HEK293 (cell line): ENCODE measurements at regions not wholly inside any gene's neighbourhood (a gene's known extent, or its start where the extent isn't known, plus 50 kb on each side); places are given as distances from the start of the nearest gene placed in this dataset.

Experiments
- CTCF ChIA-PET: fragments of 350-600 bp; formaldehyde crosslinking; extraction: SDS; loops from one replicate; lab custom pipeline; 2021; ENCODE audit warnings: antibody characterized with exemption; lab: Yijun Ruan, JAX
- POLR2A ChIA-PET: fragments of 300-600 bp; formaldehyde crosslinking; extraction: SDS; loops from one replicate; lab custom pipeline; 2020; ENCODE audit warnings: antibody characterized with exemption, inconsistent platforms; lab: Yijun Ruan, JAX
- H3K27ac ChIP-seq: fragments of 200-500 bp; sonication (Bioruptor generic); 2 replicates; pipeline ENCODE4 v1.5.1; 2014; ENCODE audit warnings: low read depth, low read length, control low read depth, inconsistent platforms; ENCODE audit errors: extremely low read depth
- H3K36me3 ChIP-seq, 2 experiments: fragments of 200-500 bp in 1 of 2; sonication (Bioruptor generic) in 1 of 2; 1 replicate in 1 of 2; 2 replicates in 1 of 2; pipeline ENCODE4 v1.5.1; 2014 to 2017; ENCODE audit warnings: inconsistent platforms in 2 of 2, low read length in 2 of 2; ENCODE audit not compliant: control insufficient read depth in 2 of 2, insufficient read depth in 1 of 2
- H3K4me1 ChIP-seq: fragments of 200-500 bp; sonication (Bioruptor generic); 2 replicates; pipeline ENCODE4 v1.5.1; 2014; ENCODE audit warnings: mild to moderate bottlenecking, low read length, inconsistent platforms; ENCODE audit not compliant: control insufficient read depth, insufficient read depth
- H3K4me3 ChIP-seq: 2 replicates; pipeline ENCODE4 v1.5.1; 2011; ENCODE audit warnings: low read depth, mild to moderate bottlenecking, control low read depth, low read length, moderate library complexity
- H3K9me3 ChIP-seq: fragments of 200-500 bp; sonication (Bioruptor generic); 2 replicates; pipeline ENCODE4 v1.5.1; 2014; ENCODE audit warnings: low read depth, low read length, inconsistent platforms; ENCODE audit not compliant: control insufficient read depth, insufficient read depth
- GLI4 ChIP-seq: fragments of 450-650 bp; formaldehyde crosslinking; IDR thresholded peaks from 2 replicates; pipeline ENCODE4 v1.5.1; 2016; ENCODE audit warnings: missing biosample characterization, missing genetic modification characterization
- GLIS1 ChIP-seq: fragments of 450-650 bp; formaldehyde crosslinking; IDR thresholded peaks from 2 replicates; pipeline ENCODE4 v1.5.1; 2016; ENCODE audit warnings: missing biosample characterization, missing genetic modification characterization
- GLIS2 ChIP-seq: fragments of 450-650 bp; formaldehyde crosslinking; IDR thresholded peaks from 2 replicates; pipeline ENCODE4 v1.5.1; 2016; ENCODE audit warnings: missing biosample characterization, missing genetic modification characterization
- SP7 ChIP-seq: fragments of 450-650 bp; formaldehyde crosslinking; IDR thresholded peaks from 2 replicates; pipeline ENCODE4 v1.5.1; 2016; ENCODE audit warnings: missing biosample characterization, missing genetic modification characterization
- ZBTB21 ChIP-seq: fragments of 450-650 bp; formaldehyde crosslinking; IDR thresholded peaks from 2 replicates; pipeline ENCODE4 v1.5.1; 2017; ENCODE audit warnings: missing biosample characterization, missing genetic modification characterization
- ZNF157 ChIP-seq: fragments of 450-650 bp; formaldehyde crosslinking; IDR thresholded peaks from 2 replicates; pipeline ENCODE4 v1.5.1; 2016; ENCODE audit warnings: missing biosample characterization, missing genetic modification characterization
- ZNF239 ChIP-seq: fragments of 450-650 bp; formaldehyde crosslinking; IDR thresholded peaks from 2 replicates; pipeline ENCODE4 v1.5.1; 2016; ENCODE audit warnings: missing biosample characterization, missing genetic modification characterization
- ZNF571 ChIP-seq: fragments of 450-650 bp; formaldehyde crosslinking; IDR thresholded peaks from 2 replicates; pipeline ENCODE4 v1.5.0; 2017; ENCODE audit warnings: missing biosample characterization, missing genetic modification characterization
- ZNF701 ChIP-seq: fragments of 450-650 bp; formaldehyde crosslinking; IDR thresholded peaks from 2 replicates; pipeline ENCODE4 v1.5.1; 2016; ENCODE audit warnings: missing biosample characterization, missing genetic modification characterization
- ZSCAN23 ChIP-seq: fragments of 450-650 bp; formaldehyde crosslinking; IDR thresholded peaks from 2 replicates; pipeline ENCODE4 v1.5.1; 2016; ENCODE audit warnings: missing biosample characterization, missing genetic modification characterization
- TF ChIP-seq, protein P1 (sequence below): fragments of 450-650 bp; formaldehyde crosslinking; IDR thresholded peaks from 2 replicates; pipeline ENCODE4 v1.5.1; 2016; ENCODE audit warnings: missing biosample characterization, missing genetic modification characterization
- TF ChIP-seq, protein P2 (sequence below): fragments of 450-650 bp; formaldehyde crosslinking; IDR thresholded peaks from 2 replicates; pipeline ENCODE4 v1.5.0; 2017; ENCODE audit warnings: missing biosample characterization, missing genetic modification characterization, borderline replicate concordance
- TF ChIP-seq, protein P3 (sequence below): fragments of 450-650 bp; formaldehyde crosslinking; IDR thresholded peaks from 2 replicates; pipeline ENCODE4 v1.5.1; 2016; ENCODE audit warnings: missing biosample characterization, missing genetic modification characterization
- TF ChIP-seq, protein P4 (sequence below): fragments of 450-650 bp; formaldehyde crosslinking; IDR thresholded peaks from 2 replicates; pipeline ENCODE4 v1.5.1; 2016; ENCODE audit warnings: missing biosample characterization, missing genetic modification characterization
- TF ChIP-seq, protein P5 (sequence below): fragments of 450-650 bp; formaldehyde crosslinking; IDR thresholded peaks from 2 replicates; pipeline ENCODE4 v1.5.1; 2016; ENCODE audit warnings: missing biosample characterization, missing genetic modification characterization
- TF ChIP-seq, protein P6 (sequence below): fragments of 450-650 bp; formaldehyde crosslinking; IDR thresholded peaks from 2 replicates; pipeline ENCODE4 v1.5.1; 2016; ENCODE audit warnings: missing biosample characterization, missing genetic modification characterization

DNA sequence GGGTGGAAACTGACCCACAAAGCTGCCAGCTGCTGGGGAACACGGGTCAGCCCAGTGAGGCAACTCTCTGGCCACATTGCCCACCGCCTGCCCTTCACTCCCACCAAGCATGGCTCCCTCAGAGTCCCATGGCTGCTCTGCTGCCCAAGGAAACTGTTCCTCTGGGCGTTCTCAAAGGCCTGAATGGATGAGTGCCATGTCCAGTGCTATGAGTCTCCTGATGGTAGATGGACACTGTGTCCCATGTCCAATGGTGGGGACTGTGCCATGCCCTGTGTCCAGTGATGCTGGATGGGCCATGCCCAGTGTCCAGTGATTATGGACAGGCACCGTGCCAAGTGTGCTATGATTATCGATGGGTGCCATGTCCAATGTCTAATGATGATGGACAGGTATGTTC is 88.8 kb downstream of the ANKRD10 start:
- H3K4me1 ChIP-seq, result no peaks in the 10 kb centered on the region
- POLR2A ChIA-PET, result no interaction called here
- H3K4me3 ChIP-seq, result no peak overlapping the region
- TF ChIP-seq, protein P1, sequence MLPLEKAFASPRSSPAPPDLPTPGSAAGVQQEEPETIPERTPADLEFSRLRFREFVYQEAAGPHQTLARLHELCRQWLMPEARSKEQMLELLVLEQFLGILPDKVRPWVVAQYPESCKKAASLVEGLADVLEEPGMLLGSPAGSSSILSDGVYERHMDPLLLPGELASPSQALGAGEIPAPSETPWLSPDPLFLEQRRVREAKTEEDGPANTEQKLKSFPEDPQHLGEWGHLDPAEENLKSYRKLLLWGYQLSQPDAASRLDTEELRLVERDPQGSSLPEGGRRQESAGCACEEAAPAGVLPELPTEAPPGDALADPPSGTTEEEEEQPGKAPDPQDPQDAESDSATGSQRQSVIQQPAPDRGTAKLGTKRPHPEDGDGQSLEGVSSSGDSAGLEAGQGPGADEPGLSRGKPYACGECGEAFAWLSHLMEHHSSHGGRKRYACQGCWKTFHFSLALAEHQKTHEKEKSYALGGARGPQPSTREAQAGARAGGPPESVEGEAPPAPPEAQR (tag by site-specific recombination), result no peak
- TF ChIP-seq, protein P2, sequence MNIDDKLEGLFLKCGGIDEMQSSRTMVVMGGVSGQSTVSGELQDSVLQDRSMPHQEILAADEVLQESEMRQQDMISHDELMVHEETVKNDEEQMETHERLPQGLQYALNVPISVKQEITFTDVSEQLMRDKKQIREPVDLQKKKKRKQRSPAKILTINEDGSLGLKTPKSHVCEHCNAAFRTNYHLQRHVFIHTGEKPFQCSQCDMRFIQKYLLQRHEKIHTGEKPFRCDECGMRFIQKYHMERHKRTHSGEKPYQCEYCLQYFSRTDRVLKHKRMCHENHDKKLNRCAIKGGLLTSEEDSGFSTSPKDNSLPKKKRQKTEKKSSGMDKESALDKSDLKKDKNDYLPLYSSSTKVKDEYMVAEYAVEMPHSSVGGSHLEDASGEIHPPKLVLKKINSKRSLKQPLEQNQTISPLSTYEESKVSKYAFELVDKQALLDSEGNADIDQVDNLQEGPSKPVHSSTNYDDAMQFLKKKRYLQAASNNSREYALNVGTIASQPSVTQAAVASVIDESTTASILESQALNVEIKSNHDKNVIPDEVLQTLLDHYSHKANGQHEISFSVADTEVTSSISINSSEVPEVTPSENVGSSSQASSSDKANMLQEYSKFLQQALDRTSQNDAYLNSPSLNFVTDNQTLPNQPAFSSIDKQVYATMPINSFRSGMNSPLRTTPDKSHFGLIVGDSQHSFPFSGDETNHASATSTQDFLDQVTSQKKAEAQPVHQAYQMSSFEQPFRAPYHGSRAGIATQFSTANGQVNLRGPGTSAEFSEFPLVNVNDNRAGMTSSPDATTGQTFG, result no peak
- TF ChIP-seq ZSCAN23 (tag by site-specific recombination), result no peak
- TF ChIP-seq ZNF239 (tag by site-specific recombination), result no peak
- TF ChIP-seq ZNF701 (tag by site-specific recombination), result no peak
- TF ChIP-seq, protein P3, sequence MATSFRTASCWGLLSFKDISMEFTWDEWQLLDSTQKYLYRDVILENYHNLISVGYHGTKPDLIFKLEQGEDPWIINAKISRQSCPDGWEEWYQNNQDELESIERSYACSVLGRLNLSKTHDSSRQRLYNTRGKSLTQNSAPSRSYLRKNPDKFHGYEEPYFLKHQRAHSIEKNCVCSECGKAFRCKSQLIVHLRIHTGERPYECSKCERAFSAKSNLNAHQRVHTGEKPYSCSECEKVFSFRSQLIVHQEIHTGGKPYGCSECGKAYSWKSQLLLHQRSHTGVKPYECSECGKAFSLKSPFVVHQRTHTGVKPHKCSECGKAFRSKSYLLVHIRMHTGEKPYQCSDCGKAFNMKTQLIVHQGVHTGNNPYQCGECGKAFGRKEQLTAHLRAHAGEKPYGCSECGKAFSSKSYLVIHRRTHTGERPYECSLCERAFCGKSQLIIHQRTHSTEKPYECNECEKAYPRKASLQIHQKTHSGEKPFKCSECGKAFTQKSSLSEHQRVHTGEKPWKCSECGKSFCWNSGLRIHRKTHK, result no peak
- TF ChIP-seq GLIS1 (tag by site-specific recombination), result no peak
- TF ChIP-seq GLIS2 (tag by site-specific recombination), result no peak
- TF ChIP-seq, protein P4, sequence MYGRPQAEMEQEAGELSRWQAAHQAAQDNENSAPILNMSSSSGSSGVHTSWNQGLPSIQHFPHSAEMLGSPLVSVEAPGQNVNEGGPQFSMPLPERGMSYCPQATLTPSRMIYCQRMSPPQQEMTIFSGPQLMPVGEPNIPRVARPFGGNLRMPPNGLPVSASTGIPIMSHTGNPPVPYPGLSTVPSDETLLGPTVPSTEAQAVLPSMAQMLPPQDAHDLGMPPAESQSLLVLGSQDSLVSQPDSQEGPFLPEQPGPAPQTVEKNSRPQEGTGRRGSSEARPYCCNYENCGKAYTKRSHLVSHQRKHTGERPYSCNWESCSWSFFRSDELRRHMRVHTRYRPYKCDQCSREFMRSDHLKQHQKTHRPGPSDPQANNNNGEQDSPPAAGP (tag by site-specific recombination), result no peak
- TF ChIP-seq, protein P5, sequence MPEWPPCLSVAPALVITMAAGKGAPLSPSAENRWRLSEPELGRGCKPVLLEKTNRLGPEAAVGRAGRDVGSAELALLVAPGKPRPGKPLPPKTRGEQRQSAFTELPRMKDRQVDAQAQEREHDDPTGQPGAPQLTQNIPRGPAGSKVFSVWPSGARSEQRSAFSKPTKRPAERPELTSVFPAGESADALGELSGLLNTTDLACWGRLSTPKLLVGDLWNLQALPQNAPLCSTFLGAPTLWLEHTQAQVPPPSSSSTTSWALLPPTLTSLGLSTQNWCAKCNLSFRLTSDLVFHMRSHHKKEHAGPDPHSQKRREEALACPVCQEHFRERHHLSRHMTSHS (tag by site-specific recombination), result no peak
- TF ChIP-seq, protein P6, sequence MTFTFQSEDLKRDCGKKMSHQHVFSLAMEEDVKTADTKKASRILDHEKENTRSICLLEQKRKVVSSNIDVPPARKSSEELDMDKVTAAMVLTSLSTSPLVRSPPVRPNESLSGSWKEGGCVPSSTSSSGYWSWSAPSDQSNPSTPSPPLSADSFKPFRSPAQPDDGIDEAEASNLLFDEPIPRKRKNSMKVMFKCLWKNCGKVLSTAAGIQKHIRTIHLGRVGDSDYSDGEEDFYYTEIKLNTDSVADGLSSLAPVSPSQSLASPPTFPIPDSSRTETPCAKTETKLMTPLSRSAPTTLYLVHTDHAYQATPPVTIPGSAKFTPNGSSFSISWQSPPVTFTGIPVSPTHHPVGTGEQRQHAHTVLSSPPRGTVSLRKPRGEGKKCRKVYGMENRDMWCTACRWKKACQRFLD, result no peak
- no peak for TF ChIP-seq ZNF571 (tag by site-specific recombination)
- H3K36me3 ChIP-seq, result no peaks in the 10 kb centered on the region
- CTCF ChIA-PET, result interaction anchor here (0.6 kb wide), 1 partner anchor 602 kb away, joined by 3 read pairs; no protein-coding TSS in a partner anchor
- no peaks in the 10 kb centered on the region for H3K9me3 ChIP-seq
- H3K27ac ChIP-seq, result no peak overlapping the region

DNA sequence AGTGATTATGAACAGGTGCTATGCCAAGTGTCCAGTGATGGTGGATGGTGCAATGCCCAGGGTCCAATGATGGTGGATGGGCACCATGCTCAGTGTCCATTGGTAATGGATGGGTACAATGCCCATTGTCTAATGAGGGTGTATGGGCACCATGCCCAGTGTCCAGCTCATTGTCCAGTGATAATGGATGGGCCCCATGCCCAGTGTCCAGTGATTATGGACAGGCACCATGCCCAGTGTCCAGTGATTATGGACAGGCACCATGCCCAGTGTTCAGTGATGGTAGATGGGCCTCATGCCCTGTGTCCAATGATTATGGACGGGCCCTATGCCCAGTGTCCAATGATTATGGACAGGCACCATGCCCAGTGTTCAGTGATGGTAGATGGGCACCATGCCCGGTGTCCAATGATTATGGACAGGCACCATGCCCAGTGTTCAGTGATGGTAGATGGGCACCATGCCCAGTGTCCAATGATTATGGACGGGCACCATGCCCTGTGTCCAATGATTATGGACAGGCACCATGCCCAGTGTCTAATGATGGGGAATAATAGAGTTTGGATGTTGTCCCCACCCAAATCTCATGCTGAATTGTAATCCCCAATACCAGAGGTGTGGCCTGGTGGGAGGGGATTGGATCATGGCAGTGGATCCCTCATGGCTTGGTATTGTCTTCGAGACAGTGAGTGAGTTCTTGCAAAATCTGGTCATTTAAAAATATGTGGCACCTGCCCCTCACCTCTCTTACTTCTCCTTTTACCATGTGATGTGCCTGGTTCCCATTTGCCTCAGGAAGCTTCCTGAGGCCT is 87.8 kb downstream of the ANKRD10 start:
- ChIA-PET CTCF (no interaction called here), POLR2A (interaction anchor here (0.7 kb wide), 1 partner anchor 1371 kb away, joined by 3 read pairs; no protein-coding TSS in a partner anchor)
- no peaks in the 10 kb centered on the region for H3K4me1 ChIP-seq
- no peak overlapping the region for H3K4me3 ChIP-seq
- no peak overlapping the region for H3K27ac ChIP-seq
- TF ChIP-seq SP7 (no peak), ZSCAN23 (tag by site-specific recombination) (no peak), GLI4 (tag by site-specific recombination) (no peak), ZBTB21 (tag by site-specific recombination) (no peak), ZNF157 (tag by site-specific recombination) (no peak)
- H3K36me3 ChIP-seq, result no peaks in the 10 kb centered on the region
- no peaks in the 10 kb centered on the region for H3K9me3 ChIP-seq
